ENCODE measurements at regions not wholly inside any gene's neighbourhood (a gene's known extent, or its start where the extent isn't known, plus 50 kb on each side); places are given as distances from the start of the nearest gene placed in this dataset.

GRCh38 chrX:20523626-20524312 lies 257.1 kb upstream of the RPS6KA3 start (continued):
- TF ChIP-seq REST (IDR thresholded peaks at IDR 0.05; ENCODE audit: low read depth, low read length) = no peak

DNA sequence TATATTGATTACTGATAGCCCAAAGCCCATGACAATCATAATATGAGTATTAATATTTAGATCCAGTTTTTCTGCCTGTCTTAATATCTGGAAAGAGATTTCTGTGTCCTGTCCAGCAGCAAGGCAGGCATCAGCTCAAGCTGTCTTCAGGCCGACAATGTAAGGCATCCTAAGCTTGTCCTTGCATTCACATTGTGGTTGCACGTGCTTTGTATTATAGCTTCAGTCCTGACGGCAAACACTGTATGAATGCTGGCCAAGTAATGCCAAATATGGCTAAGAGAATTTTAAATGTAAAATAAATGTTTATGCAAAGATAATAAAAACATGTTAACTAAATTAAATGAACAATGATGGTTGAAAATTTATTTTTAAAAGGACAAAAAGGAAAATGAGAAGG lies 255.7 kb upstream of the RPS6KA3 start:
- H3K27ac ChIP-seq (ENCODE audit: low read depth in 2 of 2, low read length in 1 of 2) = no peak overlapping the region
- no peaks in the 10 kb centered on the region for H4K20me1 ChIP-seq (ENCODE audit: insufficient read depth)
- 0 out of 2 replicates have a peak, but pooled peaks cover 3% of the 10 kb centered on the region for H3K9me2 ChIP-seq
- CTCF ChIA-PET = interaction anchor here (0.6 to 9.2 kb wide), 4 partner anchors 9 to 957 kb away, joined by 3 to 69 read pairs (median 3); no protein-coding TSS in a partner anchor
- H3K27me3 ChIP-seq (ENCODE audit: insufficient read depth) = no peaks in the 10 kb centered on the region
- 66% methylated on average over 3 of the region's 3 CpGs for WGBS (ENCODE audit: low lambda C conversion rate)
- H3K36me3 ChIP-seq (replicated peaks in 1 of 2; ENCODE audit: control insufficient read depth in 1 of 2, insufficient read depth in 2 of 2, low read length in 1 of 2) = no peaks in the 10 kb centered on the region
- POLR2A ChIA-PET = no interaction called here
- no peaks in the 10 kb centered on the region for H3K9me3 ChIP-seq
- H2AFZ ChIP-seq (ENCODE audit: low read depth) = no peak overlapping the region
- no peak for DNase-seq
- TF ChIP-seq NRF1 (IDR thresholded peaks at IDR 0.05; ENCODE audit: low read depth, low read length) (no peak), CTCF (IDR thresholded peaks at IDR 0.05) (no peak)
- H3K9ac ChIP-seq = no peak overlapping the region
- no peaks in the 10 kb centered on the region for H3K79me2 ChIP-seq (ENCODE audit: insufficient read depth)
- H3F3A ChIP-seq (replicated peaks; ENCODE audit: insufficient read depth) = peaks cover 7% of the 10 kb centered on the region
- peaks cover 0 to 6% of the 10 kb centered on the region in 2 experiments; a peak in 2 of 4 replicates for H3K4me1 ChIP-seq (ENCODE audit: control insufficient read depth in 1 of 2, insufficient read depth in 2 of 2, low read depth in 1 of 2, low read length in 1 of 2)
- no peak overlapping the region for H3K4me3 ChIP-seq (ENCODE audit: low read depth in 2 of 2, low read length in 1 of 2)
- no peak overlapping the region for H3K4me2 ChIP-seq

- Histone ChIP-seq H3K79me2 (ENCODE audit: insufficient read depth) (no peaks in the 10 kb centered on the region), H3K27me3 (ENCODE audit: insufficient read depth) (no peaks in the 10 kb centered on the region), H3K9me3 (no peaks in the 10 kb centered on the region), H3F3A (replicated peaks; ENCODE audit: insufficient read depth) (peaks cover 7% of the 10 kb centered on the region), H3K4me1 (ENCODE audit: control insufficient read depth in 1 of 2, insufficient read depth in 2 of 2, low read depth in 1 of 2, low read length in 1 of 2) (peaks cover 0 to 8% of the 10 kb centered on the region in 2 experiments; a peak in 3 of 4 replicates), H3K27ac (ENCODE audit: low read depth in 2 of 2, low read length in 1 of 2) (no peak overlapping the region), H3K4me3 (ENCODE audit: low read depth in 2 of 2, low read length in 1 of 2) (no peak overlapping the region), H3K9me2 (0 out of 2 replicates have a peak, but pooled peaks cover 3% of the 10 kb centered on the region), H3K36me3 (replicated peaks in 1 of 2; ENCODE audit: control insufficient read depth in 1 of 2, insufficient read depth in 2 of 2, low read length in 1 of 2) (no peaks in the 10 kb centered on the region), H2AFZ (ENCODE audit: low read depth) (no peak overlapping the region), H3K4me2 (no peak overlapping the region), H4K20me1 (ENCODE audit: insufficient read depth) (no peaks in the 10 kb centered on the region), H3K9ac (no peak overlapping the region)
- TF ChIP-seq JUND (IDR thresholded peaks at IDR 0.05) = peak; percentile 32; the same call in 1 of the 2 replicates
- TF ChIP-seq MEF2A (IDR thresholded peaks at IDR 0.05; ENCODE audit: borderline replicate concordance, low read depth) = no peak
- peak; percentile 53; the same call in 1 of the 2 replicates for TF ChIP-seq FOSL2 (IDR thresholded peaks at IDR 0.05; ENCODE audit: borderline replicate concordance, low read depth)
- TF ChIP-seq NFIC (IDR thresholded peaks at IDR 0.05; ENCODE audit: borderline replicate concordance) = peak; percentile 27; the same call in 1 of the 2 replicates
- no peak for TF ChIP-seq RFX5 (IDR thresholded peaks at IDR 0.05; ENCODE audit: low read length)
- no peak for TF ChIP-seq POLR2AphosphoS5 (IDR thresholded peaks at IDR 0.05; ENCODE audit: low read depth, low read length)
- ChIA-PET POLR2A (no interaction called here), CTCF (interaction anchor here (0.9 to 9.2 kb wide), 2 partner anchors 10 to 960 kb away, joined by 3 to 69 read pairs; no protein-coding TSS in a partner anchor)
- DNase-seq = no peak
- WGBS (ENCODE audit: low lambda C conversion rate) = 16% methylated on average over 4 of the region's 4 CpGs
Measured at GRCh38 chrX:20521222-20521621, 254.5 kb upstream of the RPS6KA3 start.
